ENCODE measurements at regions not wholly inside any gene's neighbourhood (a gene's known extent, or its start where the extent isn't known, plus 50 kb on each side); places are given as distances from the start of the nearest gene placed in this dataset.
"Not testable (repeated sequence)": the region's sequence is repeated elsewhere in the genome, so short reads cannot be mapped to it uniquely, and the experiment has no call there.

DNA sequence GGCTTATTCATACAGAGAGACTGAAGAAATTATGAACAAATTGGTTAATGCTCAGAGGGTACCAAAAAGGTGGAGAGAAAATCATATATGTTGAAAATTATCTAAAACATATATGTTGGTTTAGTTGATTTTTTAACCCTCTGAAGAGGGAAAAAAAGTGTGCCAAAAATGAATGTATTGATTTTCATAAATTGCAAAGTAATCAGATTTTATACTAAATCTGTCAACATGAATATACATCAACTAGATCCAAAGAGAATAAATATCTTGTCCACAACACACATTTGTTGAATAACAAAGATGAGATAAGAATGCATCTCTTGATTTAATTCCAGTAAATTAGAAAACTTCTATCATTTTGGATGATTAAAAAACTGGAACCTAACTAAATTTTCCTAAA lies 125.3 kb upstream of the TACR3 start:
- no peaks in the 10 kb centered on the region; the same call in 1 of the 2 replicates for H3K9me3 ChIP-seq (ENCODE audit: insufficient read depth, low read depth, low read length)
- H3K36me3 ChIP-seq (ENCODE audit: insufficient read depth, low read length), result no peaks in the 10 kb centered on the region
- no peaks in the 10 kb centered on the region for H3K27me3 ChIP-seq (ENCODE audit: insufficient read depth, low read length)
- H3K27ac ChIP-seq (ENCODE audit: low read depth, low read length), result no peak overlapping the region
- no peak overlapping the region for H3K4me3 ChIP-seq (ENCODE audit: low read length)
- H3K4me1 ChIP-seq (ENCODE audit: insufficient read depth, low read length), result no peaks in the 10 kb centered on the region
- H3K9ac ChIP-seq (ENCODE audit: low read depth, low read length), result no peak overlapping the region

- Histone ChIP-seq H3K9ac (ENCODE audit: low read depth, low read length) (no peak overlapping the region), H3K9me3 (ENCODE audit: insufficient read depth, low read depth, low read length) (no peaks in the 10 kb centered on the region), H3K27me3 (ENCODE audit: insufficient read depth, low read length) (no peaks in the 10 kb centered on the region), H3K4me3 (ENCODE audit: low read length) (no peak overlapping the region), H3K4me1 (ENCODE audit: insufficient read depth, low read length) (no peaks in the 10 kb centered on the region), H3K27ac (ENCODE audit: low read depth, low read length) (no peak overlapping the region), H3K36me3 (ENCODE audit: insufficient read depth, low read length) (no peaks in the 10 kb centered on the region)
- 100% methylated on average over 4 of the region's 5 CpGs for WGBS
These were observed 123.0 kb upstream of the TACR3 start for GRCh38 chr4:103842637-103843239.

DNA sequence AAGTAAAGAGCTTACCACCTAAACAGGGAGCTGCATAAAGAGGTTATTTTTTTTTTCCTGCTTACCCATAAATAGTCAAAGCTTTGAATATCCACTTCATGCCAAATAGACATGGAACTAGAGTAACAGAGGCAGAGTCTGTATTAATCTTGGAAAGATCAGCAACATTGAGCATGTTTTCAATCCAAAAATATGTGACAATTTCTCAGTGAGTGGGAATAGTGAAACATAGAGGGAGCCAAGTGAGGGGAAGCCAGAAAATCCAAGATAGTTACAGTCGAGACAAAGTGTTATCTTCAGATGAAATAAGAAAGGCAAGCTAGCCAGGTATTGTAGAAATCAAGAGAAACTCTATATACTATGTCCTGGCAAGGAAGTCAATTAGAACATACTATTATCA lies 122.3 kb upstream of the TACR3 start:
- H3K27me3 ChIP-seq (ENCODE audit: insufficient read depth, low read length), result no peaks in the 10 kb centered on the region
- no peaks in the 10 kb centered on the region for H3K36me3 ChIP-seq (ENCODE audit: insufficient read depth, low read length)
- no peaks in the 10 kb centered on the region for H3K9me3 ChIP-seq (ENCODE audit: insufficient read depth, low read depth, low read length)
- WGBS, result 75% methylated on average over 1 of the region's 1 CpG
- H3K4me1 ChIP-seq (ENCODE audit: insufficient read depth, low read length), result no peaks in the 10 kb centered on the region
- no peak overlapping the region for H3K9ac ChIP-seq (ENCODE audit: low read depth, low read length)
- no peak overlapping the region for H3K27ac ChIP-seq (ENCODE audit: low read depth, low read length)
- no peak overlapping the region for H3K4me3 ChIP-seq (ENCODE audit: low read length)

DNA sequence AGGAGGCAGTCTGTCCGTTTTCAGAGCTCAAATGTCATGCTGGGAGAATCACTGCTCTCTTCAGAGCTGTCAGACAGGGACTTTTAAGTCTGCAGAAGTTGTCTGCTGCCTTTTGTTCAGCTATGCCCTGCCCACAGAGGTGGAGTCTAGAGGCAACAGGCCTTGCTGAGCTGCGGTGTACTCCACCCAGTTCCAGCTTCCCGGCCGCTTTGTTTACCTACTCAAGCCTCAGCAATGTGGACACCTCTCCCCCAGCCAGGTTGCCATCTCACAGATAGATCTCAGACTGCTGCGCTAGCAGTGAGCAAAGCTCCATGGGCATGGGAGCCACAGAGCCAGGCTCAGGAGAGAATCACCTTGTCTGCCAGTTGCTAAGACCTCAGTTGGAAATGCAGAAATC lies 90.5 kb upstream of the TACR3 start:
- WGBS, result 78% methylated on average over 5 of the region's 5 CpGs
- H3K27ac ChIP-seq (ENCODE audit: low read depth, low read length); H3K9ac ChIP-seq (ENCODE audit: low read depth, low read length); H3K36me3 ChIP-seq (ENCODE audit: insufficient read depth, low read length); H3K27me3 ChIP-seq (ENCODE audit: insufficient read depth, low read length); H3K4me3 ChIP-seq (ENCODE audit: low read length); H3K4me1 ChIP-seq (ENCODE audit: insufficient read depth, low read length); H3K9me3 ChIP-seq (ENCODE audit: insufficient read depth, low read depth, low read length): not testable (repeated sequence)

GRCh38 chr4:103802766-103803165 lies 83.0 kb upstream of the TACR3 start:
- Histone ChIP-seq H3K36me3 (ENCODE audit: insufficient read depth, low read length) (no peaks in the 10 kb centered on the region), H3K9ac (ENCODE audit: low read depth, low read length) (no peak overlapping the region), H3K4me1 (ENCODE audit: insufficient read depth, low read length) (no peaks in the 10 kb centered on the region), H3K27ac (ENCODE audit: low read depth, low read length) (no peak overlapping the region), H3K9me3 (ENCODE audit: insufficient read depth, low read depth, low read length) (peaks cover 3% of the 10 kb centered on the region; the same call in 1 of the 2 replicates), H3K27me3 (ENCODE audit: insufficient read depth, low read length) (no peaks in the 10 kb centered on the region), H3K4me3 (ENCODE audit: low read length) (no peak overlapping the region)
- 100% methylated on average over 1 of the region's 1 CpG for WGBS

DNA sequence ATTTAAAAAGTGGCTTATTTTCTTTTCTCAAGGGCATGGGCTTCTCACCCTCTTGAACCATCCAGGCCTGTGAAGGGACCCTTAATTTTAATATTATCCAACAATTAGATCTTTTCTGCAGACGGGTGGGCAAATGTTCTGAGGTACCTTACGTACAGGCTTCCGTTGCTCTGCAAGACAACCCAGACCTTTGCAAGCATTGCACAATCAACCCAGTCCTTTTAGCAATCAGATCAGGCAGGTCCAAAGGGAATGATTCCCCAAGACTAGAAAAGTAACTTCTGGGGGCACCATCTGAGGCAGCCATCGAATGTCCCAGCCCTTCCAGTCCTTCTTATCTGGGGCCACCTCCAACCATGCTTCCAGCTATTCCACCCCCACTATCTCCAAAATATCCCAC lies 67.3 kb upstream of the TACR3 start:
- H3K36me3 ChIP-seq (ENCODE audit: insufficient read depth, low read length), result no peaks in the 10 kb centered on the region
- no peaks in the 10 kb centered on the region for H3K4me1 ChIP-seq (ENCODE audit: insufficient read depth, low read length)
- WGBS, result 94% methylated on average over 4 of the region's 4 CpGs
- H3K9me3 ChIP-seq (ENCODE audit: insufficient read depth, low read depth, low read length), result peaks cover 26% of the 10 kb centered on the region
- H3K9ac ChIP-seq (ENCODE audit: low read depth, low read length), result no peak overlapping the region
- no peak overlapping the region for H3K4me3 ChIP-seq (ENCODE audit: low read length)
- H3K27me3 ChIP-seq (ENCODE audit: insufficient read depth, low read length), result no peaks in the 10 kb centered on the region
- no peak overlapping the region for H3K27ac ChIP-seq (ENCODE audit: low read depth, low read length)

DNA sequence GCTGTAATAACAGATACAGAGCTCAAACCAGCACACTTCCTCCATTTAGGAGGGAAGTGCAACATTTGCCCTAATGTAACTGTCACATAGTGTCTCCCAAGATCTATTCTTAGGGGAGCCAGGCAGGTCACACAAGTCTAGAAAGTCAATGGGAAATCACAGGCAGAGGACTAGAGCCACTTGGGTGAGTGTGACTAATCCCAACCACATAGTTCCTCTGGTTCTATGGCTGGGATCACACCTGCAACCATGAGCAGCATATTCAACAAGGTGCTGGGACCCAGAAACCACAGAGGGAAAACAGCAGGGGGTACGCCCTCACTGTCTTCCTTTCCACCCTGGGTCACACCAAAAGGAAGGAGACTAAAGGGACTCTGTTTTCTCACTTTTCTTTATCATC lies 66.8 kb upstream of the TACR3 start:
- no peaks in the 10 kb centered on the region for H3K36me3 ChIP-seq (ENCODE audit: insufficient read depth, low read length)
- WGBS, result 81% methylated on average over 1 of the region's 1 CpG

DNA sequence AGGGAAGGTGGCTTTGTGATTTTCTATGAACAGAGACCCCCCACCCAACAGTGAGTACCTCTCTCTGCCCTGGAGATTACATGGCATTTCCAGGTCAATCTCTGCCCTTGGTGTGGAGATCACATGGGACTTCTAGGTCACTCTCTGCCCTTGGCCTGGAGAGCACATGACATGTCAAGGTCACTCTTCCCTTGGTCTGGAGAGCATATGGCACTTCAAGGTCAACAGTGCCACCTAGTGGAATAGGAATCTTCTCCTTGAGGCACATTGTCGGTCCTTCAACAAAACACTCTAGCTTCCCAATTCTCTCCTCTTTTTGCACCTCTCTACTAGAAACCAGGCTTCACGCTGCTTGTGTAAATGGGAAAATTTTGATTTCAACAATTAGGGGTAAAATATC lies 66.2 kb upstream of the TACR3 start:
- H3K9ac ChIP-seq (ENCODE audit: low read depth, low read length), result no peak overlapping the region
- no peaks in the 10 kb centered on the region for H3K36me3 ChIP-seq (ENCODE audit: insufficient read depth, low read length)
- H3K27me3 ChIP-seq (ENCODE audit: insufficient read depth, low read length), result no peaks in the 10 kb centered on the region
- H3K4me1 ChIP-seq (ENCODE audit: insufficient read depth, low read length), result no peaks in the 10 kb centered on the region
- H3K9me3 ChIP-seq (ENCODE audit: insufficient read depth, low read depth, low read length), result peaks cover 16% of the 10 kb centered on the region
- no peak overlapping the region for H3K27ac ChIP-seq (ENCODE audit: low read depth, low read length)
- no peak overlapping the region for H3K4me3 ChIP-seq (ENCODE audit: low read length)
- 77% methylated on average over 2 of the region's 2 CpGs for WGBS

More for the DNA sequence above, 66.8 kb upstream of the TACR3 start:
- no peak overlapping the region for H3K27ac ChIP-seq (ENCODE audit: low read depth, low read length)
- H3K9me3 ChIP-seq (ENCODE audit: insufficient read depth, low read depth, low read length), result peaks cover 21% of the 10 kb centered on the region
- no peaks in the 10 kb centered on the region for H3K27me3 ChIP-seq (ENCODE audit: insufficient read depth, low read length)
- H3K4me1 ChIP-seq (ENCODE audit: insufficient read depth, low read length), result no peaks in the 10 kb centered on the region
- no peak overlapping the region for H3K9ac ChIP-seq (ENCODE audit: low read depth, low read length)
- no peak overlapping the region for H3K4me3 ChIP-seq (ENCODE audit: low read length)

DNA sequence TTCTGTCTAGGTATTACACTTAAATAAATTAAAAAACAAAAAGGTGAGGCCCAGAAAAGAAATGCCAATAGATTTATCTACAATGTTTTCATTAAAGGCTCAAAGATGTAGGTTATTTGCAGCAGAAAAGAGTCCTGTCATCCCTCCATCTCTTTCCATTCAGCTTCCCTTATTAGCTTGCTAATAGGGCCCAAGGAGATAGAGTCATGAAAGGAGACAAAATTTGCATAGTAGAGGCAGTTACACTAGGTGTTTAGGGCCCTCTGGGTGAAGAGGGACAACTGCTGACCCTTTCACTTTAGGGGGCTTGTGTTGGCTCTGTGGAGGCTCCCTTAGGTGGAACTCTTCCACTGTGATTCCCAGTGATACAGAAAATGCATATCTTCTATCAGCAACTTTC lies 58.4 kb upstream of the TACR3 start:
- Histone ChIP-seq H3K4me1 (ENCODE audit: insufficient read depth, low read length) (peaks cover 7% of the 10 kb centered on the region; the same call in 1 of the 2 replicates), H3K27ac (ENCODE audit: low read depth, low read length) (no peak overlapping the region), H3K9me3 (ENCODE audit: insufficient read depth, low read depth, low read length) (no peaks in the 10 kb centered on the region), H3K27me3 (ENCODE audit: insufficient read depth, low read length) (peaks cover 12% of the 10 kb centered on the region; the same call in 1 of the 2 replicates), H3K36me3 (ENCODE audit: insufficient read depth, low read length) (no peaks in the 10 kb centered on the region), H3K4me3 (ENCODE audit: low read length) (no peak overlapping the region), H3K9ac (ENCODE audit: low read depth, low read length) (no peak overlapping the region)

DNA sequence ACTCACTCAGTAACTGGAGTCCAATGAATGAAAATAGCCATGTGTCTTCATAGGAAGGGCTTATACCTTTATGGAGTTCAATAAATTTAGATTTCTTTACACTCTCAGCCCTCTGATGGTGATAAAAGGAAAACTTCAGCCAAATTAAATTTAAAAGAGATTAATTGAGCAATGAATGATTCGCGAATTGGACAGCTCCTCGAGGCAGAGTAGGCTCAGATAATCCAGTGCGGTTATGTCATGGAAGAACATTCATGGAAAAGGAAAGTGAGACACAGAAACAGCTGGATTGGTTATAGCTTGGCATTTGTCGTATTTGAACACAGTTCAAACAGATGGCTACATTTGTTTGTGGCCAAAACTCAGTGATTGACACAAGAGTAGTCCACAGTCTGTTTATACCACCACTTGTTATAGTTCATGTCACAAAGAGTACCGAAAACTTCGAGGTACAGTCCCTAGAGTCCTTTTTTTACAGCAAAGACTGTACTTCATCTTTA lies 54.6 kb upstream of the TACR3 start:
- Histone ChIP-seq H3K4me1 (ENCODE audit: insufficient read depth, low read length) (peaks cover 7% of the 10 kb centered on the region; the same call in 1 of the 2 replicates), H3K4me3 (ENCODE audit: low read length) (no peak overlapping the region), H3K27ac (ENCODE audit: low read depth, low read length) (no peak overlapping the region), H3K9me3 (ENCODE audit: insufficient read depth, low read depth, low read length) (no peaks in the 10 kb centered on the region), H3K9ac (ENCODE audit: low read depth, low read length) (no peak overlapping the region), H3K36me3 (ENCODE audit: insufficient read depth, low read length) (no peaks in the 10 kb centered on the region), H3K27me3 (ENCODE audit: insufficient read depth, low read length) (peaks cover 12% of the 10 kb centered on the region; the same call in 1 of the 2 replicates)
- 89% methylated on average over 7 of the region's 7 CpGs for WGBS

DNA sequence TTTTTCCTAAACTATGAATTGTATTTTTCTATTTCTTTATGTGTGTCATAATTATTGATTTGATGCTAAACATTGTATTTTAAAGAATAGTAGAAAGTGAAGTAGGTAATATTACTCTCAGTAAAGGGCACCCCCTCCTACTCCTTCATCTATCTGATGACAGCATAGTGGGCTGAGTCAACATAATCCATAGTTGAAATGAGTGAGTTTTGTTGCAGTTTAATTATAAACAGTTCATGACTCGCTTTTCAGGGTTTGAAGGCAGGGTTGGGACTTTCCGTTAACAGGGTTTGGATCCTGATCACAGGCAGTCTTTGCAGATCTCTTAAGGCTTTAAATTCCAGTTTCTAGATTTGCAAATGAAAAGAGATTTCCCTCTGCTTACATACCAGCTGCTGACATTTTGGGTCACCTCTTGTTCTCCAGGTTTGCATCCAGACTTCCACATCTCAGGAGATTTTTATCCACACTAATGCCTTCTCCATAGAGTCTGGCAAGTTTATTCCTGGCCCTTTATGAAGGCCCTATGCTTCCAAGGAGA lies 54.0 kb upstream of the TACR3 start:
- H3K4me3 ChIP-seq (ENCODE audit: low read length), result no peak overlapping the region
- WGBS, result 65% methylated on average over 2 of the region's 2 CpGs

More for the DNA sequence above, 54.0 kb upstream of the TACR3 start:
- H3K27me3 ChIP-seq (ENCODE audit: insufficient read depth, low read length), result peaks cover 6% of the 10 kb centered on the region; the same call in 1 of the 2 replicates
- H3K4me1 ChIP-seq (ENCODE audit: insufficient read depth, low read length), result peaks cover 6% of the 10 kb centered on the region; the same call in 1 of the 2 replicates
- no peak overlapping the region for H3K9ac ChIP-seq (ENCODE audit: low read depth, low read length)
- H3K27ac ChIP-seq (ENCODE audit: low read depth, low read length), result no peak overlapping the region
- no peaks in the 10 kb centered on the region for H3K9me3 ChIP-seq (ENCODE audit: insufficient read depth, low read depth, low read length)
- H3K36me3 ChIP-seq (ENCODE audit: insufficient read depth, low read length), result no peaks in the 10 kb centered on the region

Measured in HUES64 (cell line).